GM12874 (cell line): ENCODE measurements at regions not wholly inside any gene's neighbourhood (a gene's known extent, or its start where the extent isn't known, plus 50 kb on each side); places are given as distances from the start of the nearest gene placed in this dataset.
A peak's percentile ranks its signal among the peaks of the same experiment; 100 is the strongest.

Source experiments
- CTCF ChIP-seq: IDR thresholded peaks from 2 replicates; pipeline ENCODE4 v1.5.1; 2011; ENCODE audit warnings: low read depth, mild to moderate bottlenecking, control low read depth, low read length, moderate library complexity; ENCODE audit not compliant: insufficient read depth

GRCh38 chr3:132160198-132160597 is 125.4 kb upstream of the CPNE4 start:
- TF ChIP-seq CTCF: no peak

GRCh38 chr3:132161608-132162007 is 126.8 kb upstream of the CPNE4 start:
- no peak for TF ChIP-seq CTCF

GRCh38 chr3:132164469-132165092 is 129.8 kb upstream of the CPNE4 start:
- TF ChIP-seq CTCF: no peak

- no peak for TF ChIP-seq CTCF
These were observed 133.1 kb upstream of the CPNE4 start for GRCh38 chr3:132167870-132168269.

- TF ChIP-seq CTCF: no peak
These were observed 139.7 kb upstream of the CPNE4 start for GRCh38 chr3:132174500-132174899.

GRCh38 chr3:132180337-132180791 is 136.8 kb upstream of the ACP3 start:
- TF ChIP-seq CTCF: peak; percentile 33; the same call in 1 of the 2 replicates

- no peak for TF ChIP-seq CTCF
These were observed 133.4 kb upstream of the ACP3 start for GRCh38 chr3:132183811-132184210.
